Stimulated activated naive CD8-positive, alpha-beta T cell treated with anti-CD3 and anti-CD28 coated beads, Interleukin-15, amount 100 ng/mL, for 72 hours (primary cell): ENCODE measurements at regions not wholly inside any gene's neighbourhood (a gene's known extent, or its start where the extent isn't known, plus 50 kb on each side); places are given as distances from the start of the nearest gene placed in this dataset.
A peak's percentile ranks its signal among the peaks of the same experiment; 100 is the strongest.

Experiments used
- ATAC-seq: fragments of 150-1000 bp; cut with Tn5 transposase; 2 replicates; pipeline ENCODE4 v1.10.0; 2021; ENCODE audit warnings: mild to moderate bottlenecking, moderate library complexity
- DNase-seq, 2 donors: peaks; one replicate each; pipeline ENCODE4 v3.0.0; 2021 to 2022
- H3K27ac Mint-ChIP-seq, 2 donors: one replicate each; pipeline ENCODE4 v1.8.0; 2022; ENCODE audit warnings: mild to moderate bottlenecking in 2 of 2, mixed read lengths in 2 of 2, moderate library complexity in 2 of 2
- H3K27me3 Mint-ChIP-seq: one replicate; pipeline ENCODE4 v1.8.0; 2022; ENCODE audit warnings: mixed read lengths
- H3K4me1 Mint-ChIP-seq: one replicate; pipeline ENCODE4 v1.8.0; 2022; ENCODE audit warnings: mild to moderate bottlenecking, mixed read lengths
- H3K4me3 Mint-ChIP-seq, 2 donors: one replicate each; pipeline ENCODE4 v1.8.0; 2022; ENCODE audit warnings: mild to moderate bottlenecking in 2 of 2, mixed read lengths in 2 of 2, moderate library complexity in 1 of 2
- H3K9me3 Mint-ChIP-seq, 2 donors: one replicate each; pipeline ENCODE4 v1.8.0; 2022; ENCODE audit warnings: mixed read lengths in 2 of 2

DNA sequence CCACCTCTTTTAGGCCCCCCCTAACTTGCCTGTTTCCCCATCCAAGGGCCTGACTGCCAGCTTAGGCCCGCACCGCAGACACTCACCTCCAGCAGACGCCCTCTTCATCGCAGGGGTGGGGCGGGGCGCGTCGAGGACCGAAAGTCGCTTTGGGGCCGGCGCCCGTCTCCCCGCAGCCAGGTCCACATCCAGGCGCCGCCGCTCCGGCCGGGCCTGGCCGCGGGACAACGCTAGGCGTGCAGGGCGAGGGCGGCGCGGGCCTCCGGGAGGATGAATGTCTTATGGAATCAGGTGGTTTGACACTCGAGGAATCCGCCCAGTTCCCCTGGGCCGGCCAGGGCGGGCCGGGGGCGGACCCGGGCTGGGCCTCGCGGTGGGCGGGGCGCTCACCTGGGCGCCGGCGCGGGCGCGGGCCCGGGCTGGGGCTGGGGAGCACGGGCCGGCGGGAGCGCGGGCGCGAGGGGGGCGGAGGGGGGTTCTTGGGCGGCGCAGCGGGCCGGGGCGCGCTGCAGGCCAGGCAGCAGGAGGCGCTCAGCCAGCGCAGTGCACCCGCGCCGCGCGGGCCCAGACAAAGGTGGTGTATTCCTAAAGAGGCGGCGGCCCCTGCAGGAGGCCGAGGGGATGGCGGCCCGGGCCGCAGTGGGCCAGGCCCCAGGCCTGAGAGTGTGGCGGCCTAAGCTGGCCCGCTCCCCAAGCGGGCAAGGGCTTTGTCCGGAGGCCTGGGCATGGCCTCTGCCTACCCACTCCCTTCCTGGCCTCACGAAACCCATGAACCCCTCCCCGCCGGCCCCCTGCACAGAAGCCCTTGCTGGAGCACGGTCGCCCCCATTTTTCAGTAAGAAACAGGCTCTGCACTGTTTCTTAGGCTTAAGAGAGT lies 177.6 kb downstream of the IGLL1 start:
- no peaks in the 10 kb centered on the region for H3K9me3 Mint-ChIP-seq
- no peaks in the 10 kb centered on the region for H3K27me3 Mint-ChIP-seq
- H3K4me3 Mint-ChIP-seq, result peak overlapping the region; percentile 49 to 50
- H3K4me1 Mint-ChIP-seq, result no peaks in the 10 kb centered on the region
- DNase-seq (peak; percentile 60 to 76), ATAC-seq (peak; percentile 90)
- H3K27ac Mint-ChIP-seq, result no peak overlapping the region

DNA sequence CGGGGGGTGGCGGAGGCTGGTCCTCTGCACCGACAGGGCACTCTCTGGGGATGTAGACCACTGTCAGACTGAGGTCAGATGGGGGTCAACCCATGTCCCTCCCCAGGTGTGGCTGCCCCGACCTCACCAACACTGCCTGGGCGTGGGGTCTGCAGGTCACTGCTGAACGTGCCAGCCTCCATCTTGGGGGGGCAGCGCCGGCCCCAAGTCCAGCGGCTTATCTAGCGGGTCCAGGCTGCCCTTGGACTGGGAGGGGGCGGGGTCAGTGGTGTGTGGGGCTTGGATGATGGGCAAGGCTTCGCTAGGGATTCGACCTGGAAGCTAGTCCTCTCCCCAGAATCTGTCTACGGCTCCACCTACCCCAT lies 178.2 kb downstream of the IGLL1 start:
- Mint-ChIP-seq H3K27ac (no peak overlapping the region), H3K27me3 (no peaks in the 10 kb centered on the region), H3K4me1 (no peaks in the 10 kb centered on the region), H3K4me3 (peak overlapping the region; percentile 29 to 50), H3K9me3 (no peaks in the 10 kb centered on the region)
- DNase-seq (no peak), ATAC-seq (no peak)

DNA sequence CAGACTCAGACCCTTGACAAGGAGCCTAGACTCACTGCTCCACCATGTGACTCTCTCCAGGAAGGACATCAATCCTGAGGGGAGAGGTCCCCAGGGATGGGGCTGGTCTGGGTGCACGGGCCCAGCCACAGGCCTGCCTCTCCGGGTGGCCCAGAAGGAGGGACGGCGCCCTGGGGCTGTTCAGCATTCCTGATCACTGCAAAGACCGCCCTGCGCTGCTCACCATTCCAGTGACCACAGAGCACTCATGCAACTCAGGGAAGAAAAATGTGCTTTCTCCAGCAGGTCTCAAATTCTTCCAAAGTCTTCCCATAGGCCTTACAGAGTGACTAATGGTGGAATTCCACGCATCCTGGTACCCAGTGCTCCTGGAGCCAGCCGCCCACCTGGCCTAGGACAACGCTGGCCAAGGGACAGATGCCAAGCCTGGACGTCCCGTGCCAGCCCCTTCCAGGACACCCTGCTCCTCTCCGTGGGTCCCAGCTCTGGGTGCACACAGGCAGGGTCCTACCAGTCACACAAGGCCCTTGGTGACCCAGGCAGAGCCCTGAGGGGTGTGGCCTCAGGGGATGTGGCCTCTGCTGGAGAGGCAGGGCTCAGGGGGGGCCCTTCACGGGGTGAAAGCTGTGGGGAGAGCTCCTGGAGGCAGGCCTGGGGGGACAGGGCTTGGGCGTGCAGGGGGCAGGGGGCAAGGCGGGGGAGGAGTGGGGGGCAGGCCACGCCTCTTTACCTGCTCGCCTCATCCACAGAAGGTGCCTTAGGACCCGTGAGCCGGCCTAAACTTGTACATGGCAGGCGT lies 178.8 kb downstream of the IGLL1 start:
- Mint-ChIP-seq H3K27me3 (no peaks in the 10 kb centered on the region), H3K4me1 (no peaks in the 10 kb centered on the region), H3K4me3 (no peak overlapping the region), H3K9me3 (no peaks in the 10 kb centered on the region), H3K27ac (no peak overlapping the region)
- DNase-seq (no peak), ATAC-seq (no peak)

DNA sequence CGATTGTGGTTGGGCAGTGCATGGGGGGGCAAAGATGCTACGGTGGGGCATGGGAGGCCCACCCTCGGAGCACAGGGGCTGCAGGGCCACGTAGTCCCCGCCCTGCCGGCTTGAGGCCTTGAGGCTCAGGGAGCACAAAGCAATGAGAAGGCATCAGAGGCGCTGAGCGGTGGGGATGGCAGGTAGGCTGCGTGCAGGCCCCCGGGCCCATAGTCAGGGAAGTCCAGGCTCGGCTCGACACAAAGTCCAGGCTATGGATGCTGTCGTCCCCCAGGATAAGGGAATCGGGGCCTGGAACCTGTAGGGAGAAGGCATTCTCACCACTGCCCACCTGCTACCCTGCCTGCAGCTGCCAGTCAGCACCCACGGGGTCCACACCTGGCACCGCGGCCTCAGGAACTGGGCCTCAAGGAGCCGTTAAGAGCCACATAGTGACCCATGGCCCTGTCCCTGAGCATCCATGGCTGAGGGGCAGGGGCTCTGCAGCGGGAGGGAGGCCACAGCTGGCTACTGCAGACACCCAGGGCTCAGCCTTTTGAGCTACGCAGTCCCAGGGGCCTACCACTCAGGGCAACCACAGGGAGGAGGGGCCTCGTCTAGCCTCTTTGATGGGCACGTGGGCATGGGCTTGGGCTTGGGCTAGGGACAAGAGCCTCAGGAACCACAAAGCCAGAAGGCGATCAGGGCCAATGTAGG lies 179.7 kb downstream of the IGLL1 start:
- H3K4me1 Mint-ChIP-seq, result no peaks in the 10 kb centered on the region
- no peaks in the 10 kb centered on the region for H3K9me3 Mint-ChIP-seq
- DNase-seq, result no peak
- H3K27ac Mint-ChIP-seq, result no peak overlapping the region
- no peaks in the 10 kb centered on the region for H3K27me3 Mint-ChIP-seq
- H3K4me3 Mint-ChIP-seq, result no peak overlapping the region
- ATAC-seq, result no peak

DNA sequence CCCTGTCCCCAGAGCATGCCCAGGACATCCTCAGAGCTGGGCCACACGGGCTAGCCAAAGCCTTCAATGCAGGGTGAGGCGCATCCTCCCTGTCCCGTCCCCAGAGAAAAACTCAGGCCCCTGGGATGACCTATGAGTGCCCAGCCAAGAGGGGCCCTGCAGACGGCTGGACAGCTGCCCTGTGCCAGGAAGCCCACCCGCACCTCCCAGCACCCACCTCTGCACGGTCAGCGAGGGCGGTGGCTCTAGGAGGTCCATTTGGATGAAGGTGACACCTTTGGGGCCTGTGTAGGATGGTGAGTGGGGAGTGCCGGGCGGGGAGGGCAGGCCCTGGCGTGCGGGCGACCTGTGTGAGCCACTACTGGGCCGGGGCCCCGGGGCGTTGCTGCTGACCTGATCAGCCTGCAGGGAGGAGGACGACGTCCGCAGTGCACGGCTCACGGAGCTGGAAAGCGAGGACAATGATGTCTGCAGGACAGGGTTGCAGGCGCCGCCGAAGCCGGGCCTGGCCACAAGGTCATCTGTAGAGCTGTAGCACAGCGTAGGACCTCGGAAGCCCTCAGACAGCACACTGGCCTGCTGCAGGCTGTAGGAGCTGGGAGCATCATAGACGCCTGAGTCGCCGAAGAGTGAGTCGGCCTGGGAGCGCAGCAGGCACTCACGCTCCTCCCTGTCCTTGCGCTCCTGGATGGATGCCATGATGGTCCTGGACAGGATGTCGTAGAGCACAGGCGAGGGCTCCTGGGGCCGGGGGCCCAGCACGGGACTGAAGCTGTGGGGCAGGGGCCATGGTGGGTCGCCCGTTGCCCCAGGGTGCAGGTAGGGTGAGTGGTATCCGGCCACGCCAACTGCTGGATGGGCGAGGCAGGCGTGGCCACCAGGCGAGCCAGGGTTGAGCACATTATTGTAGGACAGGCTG lies 180.5 kb downstream of the IGLL1 start:
- Mint-ChIP-seq H3K27ac (no peak overlapping the region), H3K4me1 (no peaks in the 10 kb centered on the region), H3K9me3 (no peaks in the 10 kb centered on the region), H3K27me3 (no peaks in the 10 kb centered on the region), H3K4me3 (no peak overlapping the region)
- DNase-seq (no peak), ATAC-seq (no peak)

DNA sequence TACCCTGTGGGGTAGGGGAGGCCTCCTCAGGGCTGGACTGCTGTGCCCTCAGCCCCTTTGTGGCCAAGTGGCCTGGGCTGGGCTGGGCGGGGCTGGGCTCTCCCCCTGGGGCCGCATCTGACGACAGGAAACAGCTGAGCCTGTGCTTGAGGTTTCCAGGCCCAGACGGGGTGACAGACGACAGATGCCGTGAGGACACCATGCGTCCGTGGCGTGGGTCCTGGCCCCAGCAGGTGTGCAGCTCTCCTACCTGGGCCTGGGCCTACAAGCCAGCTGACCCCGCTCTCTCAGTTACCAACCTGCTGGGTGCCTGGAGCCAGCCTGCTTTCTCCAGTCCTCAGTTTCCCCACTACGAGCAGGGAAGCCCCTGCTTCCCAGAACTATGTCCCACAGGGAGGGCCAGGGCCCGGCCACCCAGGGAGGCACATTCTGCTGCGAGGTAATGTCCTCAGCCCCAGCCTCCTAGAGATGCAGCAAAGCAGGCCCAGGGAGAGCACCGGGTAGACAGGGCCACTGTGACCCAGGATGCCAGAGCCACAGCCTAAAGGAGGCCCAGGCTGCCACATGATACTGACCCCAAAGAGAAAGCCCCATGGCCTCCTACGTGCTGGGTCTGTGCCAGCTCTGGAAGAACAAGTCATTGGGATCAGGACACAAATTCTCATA lies 181.3 kb downstream of the IGLL1 start:
- no peaks in the 10 kb centered on the region for H3K27me3 Mint-ChIP-seq
- ATAC-seq (no peak), DNase-seq (no peak)
- H3K9me3 Mint-ChIP-seq, result no peaks in the 10 kb centered on the region
- no peaks in the 10 kb centered on the region for H3K4me1 Mint-ChIP-seq
- no peak overlapping the region for H3K27ac Mint-ChIP-seq
- no peak overlapping the region for H3K4me3 Mint-ChIP-seq

DNA sequence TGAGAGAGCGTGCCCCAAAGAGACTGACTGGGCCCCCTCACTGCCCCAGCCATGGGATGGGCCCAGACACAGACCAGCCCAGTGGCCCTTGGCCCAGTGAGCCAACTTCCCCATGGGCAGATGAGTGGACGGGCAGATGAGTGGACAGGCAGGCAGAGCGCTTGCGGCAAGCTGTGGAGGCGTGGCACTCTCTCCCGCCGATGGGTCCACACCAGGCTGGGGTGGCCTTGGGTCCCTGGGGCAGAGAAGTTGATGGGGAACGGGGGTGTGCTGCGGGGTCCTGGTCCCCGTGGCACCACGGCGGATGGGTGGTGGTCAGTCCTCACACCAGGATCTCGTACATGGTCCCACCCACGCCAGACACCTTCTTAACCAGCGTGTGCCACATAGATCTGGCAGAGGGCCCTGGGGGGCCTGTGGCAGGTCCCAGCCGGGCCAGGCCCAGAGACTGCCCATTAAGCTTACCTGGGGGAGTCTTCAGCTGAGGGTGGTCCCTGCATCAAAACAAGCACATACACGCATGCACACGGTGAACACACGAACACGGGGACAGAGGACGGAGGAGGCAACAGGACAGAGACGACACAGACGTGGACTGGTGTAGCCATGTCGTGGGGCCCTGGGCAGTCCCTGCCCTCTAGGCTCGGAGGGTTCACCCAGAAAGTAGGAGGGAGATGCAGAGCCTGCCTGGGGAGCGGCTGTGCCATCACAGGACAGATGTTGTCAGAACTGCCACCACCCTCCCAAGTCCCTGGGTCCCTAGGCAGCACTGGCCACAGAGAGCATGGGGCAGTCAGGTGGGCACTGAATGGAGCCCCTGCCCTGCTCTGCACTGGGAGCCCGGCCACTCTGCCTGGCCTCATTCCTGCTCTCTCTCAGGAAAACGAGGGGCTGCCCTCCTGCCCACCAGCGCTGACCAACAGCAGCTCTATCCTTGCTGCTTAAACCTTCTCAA lies 182.2 kb downstream of the IGLL1 start:
- Mint-ChIP-seq H3K27ac (no peak overlapping the region), H3K27me3 (no peaks in the 10 kb centered on the region), H3K4me1 (no peaks in the 10 kb centered on the region), H3K4me3 (no peak overlapping the region), H3K9me3 (no peaks in the 10 kb centered on the region)
- ATAC-seq (no peak), DNase-seq (no peak)

DNA sequence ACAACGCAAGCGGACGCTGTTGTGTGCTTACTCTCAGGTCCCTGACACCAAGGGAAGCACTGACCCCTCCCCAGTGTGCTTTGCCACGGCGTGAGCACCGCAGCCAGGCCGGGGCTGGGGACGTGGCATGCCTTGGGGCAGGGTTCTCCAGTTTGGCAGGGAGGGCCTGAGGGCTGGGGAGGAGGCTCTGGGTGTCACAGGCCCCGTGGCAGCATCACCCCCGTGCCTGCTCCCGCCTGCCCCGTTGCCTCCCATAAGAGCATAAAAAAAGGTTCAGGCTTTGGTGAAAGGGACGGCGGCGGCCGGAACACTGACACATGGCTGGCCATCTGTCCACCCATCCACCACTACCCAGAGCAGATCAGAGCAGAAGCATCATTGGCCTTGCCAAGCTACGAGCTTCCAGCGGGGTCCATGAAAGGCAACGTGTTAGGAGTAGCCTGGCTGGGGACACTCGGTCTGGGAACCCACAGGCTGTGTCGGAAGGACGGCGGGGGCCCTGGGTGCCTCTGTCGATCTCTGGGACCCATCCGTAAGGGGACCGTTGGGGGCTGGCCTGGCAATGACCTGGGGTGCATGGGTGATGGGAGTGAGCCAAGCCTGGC lies 183.0 kb downstream of the IGLL1 start:
- Mint-ChIP-seq H3K9me3 (no peaks in the 10 kb centered on the region), H3K27me3 (no peaks in the 10 kb centered on the region), H3K4me1 (no peaks in the 10 kb centered on the region), H3K4me3 (no peak overlapping the region), H3K27ac (no peak overlapping the region)
- ATAC-seq, result no peak
- DNase-seq, result no peak

DNA sequence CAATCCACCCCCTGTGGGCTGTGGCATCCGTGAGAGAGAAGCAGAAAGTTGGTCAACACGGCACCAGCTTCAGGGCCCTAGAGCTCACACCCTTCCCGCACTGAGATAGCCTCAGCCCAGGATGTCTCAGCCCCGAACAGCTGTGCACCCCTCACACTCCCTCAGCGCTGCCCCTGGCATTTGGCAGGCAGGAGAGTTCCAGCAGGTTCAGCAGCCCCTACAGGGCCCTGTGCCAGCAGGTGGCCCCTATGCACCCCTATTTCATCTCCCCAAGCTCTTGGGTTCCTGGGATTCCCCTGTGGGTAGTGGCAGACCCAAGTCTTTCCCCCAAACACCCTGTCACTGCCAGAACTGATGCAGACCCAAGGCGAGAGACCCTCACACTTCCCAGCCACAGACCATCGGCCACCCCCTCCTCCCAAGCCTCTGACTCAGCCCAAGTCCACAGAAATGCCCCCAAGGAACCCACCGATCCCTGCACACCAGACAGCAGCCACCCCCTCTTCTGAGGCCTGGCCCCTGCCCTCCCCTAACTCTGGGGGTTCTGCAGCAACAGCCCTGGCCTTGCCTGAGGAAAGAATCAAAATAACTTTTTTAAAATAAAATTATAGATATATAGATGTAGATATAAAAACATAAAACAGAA lies 183.6 kb downstream of the IGLL1 start:
- Mint-ChIP-seq H3K27ac (peak overlapping the region; percentile 9 to 94), H3K27me3 (no peaks in the 10 kb centered on the region), H3K4me1 (no peaks in the 10 kb centered on the region), H3K9me3 (no peaks in the 10 kb centered on the region), H3K4me3 (no peak overlapping the region)
- DNase-seq, result no peak
- no peak for ATAC-seq

DNA sequence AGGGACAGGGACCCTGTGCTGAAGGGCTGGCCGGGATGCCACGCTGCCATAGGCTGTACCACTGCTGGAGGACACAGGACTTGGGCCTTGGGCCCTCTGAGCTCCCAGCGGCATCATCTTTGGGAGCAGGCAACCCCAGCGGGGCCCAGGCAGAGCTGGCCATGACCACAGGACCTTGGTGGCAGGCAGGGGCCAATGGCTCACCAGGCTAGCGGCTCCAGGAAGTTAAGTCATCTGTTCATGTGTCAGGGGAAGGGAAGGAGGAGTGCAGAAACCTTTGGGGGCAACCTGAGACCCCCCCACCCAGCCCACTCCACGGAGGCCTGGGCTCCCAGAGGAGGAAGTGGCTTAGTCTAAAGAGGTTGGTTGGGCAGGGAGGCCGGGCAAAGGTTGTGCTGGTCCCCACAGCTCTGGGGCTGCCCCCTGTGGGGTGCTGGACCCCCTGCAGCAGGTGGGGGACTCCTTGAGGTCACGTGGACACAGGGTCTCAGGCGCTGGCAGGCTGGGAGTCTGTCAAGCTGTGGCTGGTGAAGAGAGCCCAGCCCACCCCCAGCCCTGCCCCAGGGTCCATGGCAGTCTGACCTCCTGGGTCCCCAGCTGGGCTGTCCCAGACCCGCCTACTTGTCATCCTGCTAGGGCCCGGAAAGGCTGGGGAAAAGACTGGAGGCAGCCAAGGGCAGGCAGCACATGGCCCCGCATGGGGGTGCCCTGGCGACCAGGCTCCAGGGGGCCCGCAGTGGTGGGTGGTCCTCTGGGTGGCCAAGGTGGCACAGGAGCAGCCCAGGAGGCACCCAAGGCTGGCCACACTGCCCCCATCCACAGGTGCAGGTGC lies 184.3 kb downstream of the IGLL1 start:
- Mint-ChIP-seq H3K4me1 (no peaks in the 10 kb centered on the region), H3K9me3 (no peaks in the 10 kb centered on the region), H3K4me3 (no peak overlapping the region), H3K27ac (no peak overlapping the region), H3K27me3 (no peaks in the 10 kb centered on the region)
- no peak for DNase-seq
- ATAC-seq, result no peak

DNA sequence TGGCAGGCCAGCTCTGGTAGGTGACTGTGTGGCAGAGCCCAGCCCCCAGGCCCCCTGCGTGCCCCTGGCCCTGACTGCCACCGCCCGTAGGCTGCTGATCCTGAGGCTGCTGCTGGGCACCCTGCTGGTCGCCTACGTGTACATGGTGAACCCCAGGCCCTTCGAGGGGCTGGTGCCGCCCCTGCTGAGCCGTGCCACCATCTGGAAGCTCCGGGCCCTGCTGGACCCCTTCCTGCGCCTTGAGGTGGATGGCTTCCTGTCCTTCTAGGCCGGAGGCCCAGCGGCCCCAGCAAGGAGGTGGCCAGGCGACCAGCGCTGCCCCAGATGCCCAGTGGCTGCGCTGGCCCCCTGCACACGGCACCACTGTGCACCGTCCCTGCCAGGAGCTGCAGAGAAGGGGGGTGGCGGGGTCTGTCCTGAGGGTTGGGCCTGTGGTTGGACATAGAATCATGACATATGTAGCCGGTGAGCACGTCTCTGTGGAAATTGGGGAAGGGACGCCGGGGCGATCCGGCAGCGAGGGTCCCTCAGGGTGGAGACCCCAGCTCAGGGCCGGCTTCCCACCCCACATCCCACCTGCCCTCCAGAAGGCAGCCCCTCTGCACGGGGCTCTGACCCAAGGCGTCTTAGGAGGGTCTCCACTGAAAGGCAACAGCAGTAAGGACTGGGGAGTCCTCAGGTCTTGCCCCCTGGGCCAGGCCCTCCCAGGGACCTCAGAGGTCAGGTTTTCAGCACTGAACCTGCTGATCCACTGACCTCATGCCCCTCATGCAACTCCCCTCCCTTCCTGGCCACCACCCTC lies 185.4 kb downstream of the IGLL1 start:
- Mint-ChIP-seq H3K27me3 (no peaks in the 10 kb centered on the region), H3K9me3 (no peaks in the 10 kb centered on the region), H3K27ac (no peak overlapping the region)

More for the DNA sequence above, 185.4 kb downstream of the IGLL1 start:
- no peaks in the 10 kb centered on the region for H3K4me1 Mint-ChIP-seq
- DNase-seq, result no peak
- no peak overlapping the region for H3K4me3 Mint-ChIP-seq
- ATAC-seq, result peak; percentile 3
